ENCODE measurements at regions not wholly inside any gene's neighbourhood (a gene's known extent, or its start where the extent isn't known, plus 50 kb on each side); places are given as distances from the start of the nearest gene placed in this dataset.
A peak's percentile ranks its signal among the peaks of the same experiment; 100 is the strongest.
"Not testable (repeated sequence)": the region's sequence is repeated elsewhere in the genome, so short reads cannot be mapped to it uniquely, and the experiment has no call there.

DNA sequence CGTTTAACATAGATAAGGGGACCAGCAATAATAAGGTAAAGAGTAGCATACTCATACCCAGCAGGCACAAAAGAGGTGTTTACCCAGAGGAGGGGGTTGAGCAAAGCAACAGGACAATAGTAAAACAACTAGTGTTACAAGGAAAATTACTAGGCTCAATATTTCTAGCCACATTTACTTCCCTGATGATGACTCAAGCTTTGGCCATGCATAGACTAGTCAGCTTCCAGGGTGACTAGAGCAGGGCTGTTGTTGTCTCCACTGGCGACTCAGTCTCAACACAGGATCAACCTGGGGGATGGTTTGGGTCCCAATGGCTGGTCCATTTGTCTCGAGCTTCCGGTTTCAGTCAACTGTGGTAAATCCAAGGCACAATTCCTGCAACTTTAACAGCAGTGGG, 217.7 kb upstream of the KCND2 start:
- DNase-seq: no peak

DNA sequence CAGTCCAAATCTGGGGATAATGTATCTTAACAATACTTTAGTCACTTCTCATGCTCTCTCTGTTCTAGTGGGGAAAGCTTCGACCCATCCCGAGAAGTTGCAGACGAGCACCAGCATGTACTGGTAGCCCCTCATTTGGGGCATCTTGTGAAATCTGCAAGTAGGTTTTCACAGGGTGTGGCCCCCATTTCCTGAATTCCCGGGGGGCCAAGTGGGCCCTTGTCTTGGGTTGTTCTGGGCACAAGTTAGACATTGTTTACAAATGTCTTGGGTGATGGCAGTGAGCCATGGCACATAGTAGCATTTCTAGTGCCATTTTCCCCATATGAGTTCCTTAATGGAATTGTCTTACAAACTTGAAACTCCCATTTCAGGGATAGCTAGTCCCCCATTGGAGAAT, 216.7 kb upstream of the KCND2 start:
- no peak for DNase-seq

DNA sequence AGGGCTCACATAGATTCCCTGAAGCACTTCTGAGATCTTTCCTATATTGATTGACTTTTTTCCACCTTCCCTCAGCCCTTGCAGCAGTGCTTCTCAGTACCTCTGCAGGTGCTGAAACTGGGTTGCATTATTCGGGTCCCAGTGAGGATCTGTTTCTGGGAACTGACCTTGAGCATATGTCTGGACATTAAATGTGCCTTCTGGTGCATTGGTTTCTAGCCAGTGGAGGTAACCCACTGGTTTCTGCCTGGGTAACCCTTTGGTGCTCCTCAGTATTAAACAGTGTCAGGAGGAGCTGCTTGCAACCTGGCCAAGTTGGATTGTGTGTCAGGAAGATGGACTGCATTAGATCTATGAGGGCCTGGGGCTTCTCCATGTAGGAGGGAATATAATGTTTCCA, 213.3 kb upstream of the KCND2 start:
- DNase-seq: no peak

- no peak for DNase-seq
These were observed 212.7 kb upstream of the KCND2 start for GRCh38 chr7:120060281-120060680.

GRCh38 chr7:120060875-120061274, 212.1 kb upstream of the KCND2 start:
- DNase-seq: no peak

GRCh38 chr7:120064565-120064964, 208.4 kb upstream of the KCND2 start:
- no peak for DNase-seq

GRCh38 chr7:120066898-120067297, 206.1 kb upstream of the KCND2 start:
- DNase-seq: not testable (repeated sequence)

DNA sequence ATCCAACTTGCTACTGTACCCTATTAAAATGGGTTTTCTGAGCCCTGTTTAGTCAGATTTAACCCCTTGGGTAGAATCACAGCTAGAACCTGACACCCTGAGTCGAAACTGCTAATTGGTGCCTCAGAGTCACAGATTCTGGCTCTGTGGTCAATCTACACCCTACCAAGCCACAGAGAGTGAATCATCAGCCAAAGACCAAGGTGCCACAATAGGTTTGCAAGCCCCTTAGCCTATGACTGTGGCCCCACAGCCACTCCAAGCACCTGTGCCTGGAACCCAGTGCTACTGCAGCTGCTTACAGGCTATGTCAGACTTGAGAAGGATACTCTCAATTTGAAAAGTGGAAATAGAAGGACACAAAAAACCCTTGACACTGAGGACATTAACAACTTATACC, 202.8 kb upstream of the KCND2 start:
- DNase-seq: no peak

- DNase-seq: no peak
These were observed 195.2 kb upstream of the KCND2 start for GRCh38 chr7:120077777-120078176.

DNA sequence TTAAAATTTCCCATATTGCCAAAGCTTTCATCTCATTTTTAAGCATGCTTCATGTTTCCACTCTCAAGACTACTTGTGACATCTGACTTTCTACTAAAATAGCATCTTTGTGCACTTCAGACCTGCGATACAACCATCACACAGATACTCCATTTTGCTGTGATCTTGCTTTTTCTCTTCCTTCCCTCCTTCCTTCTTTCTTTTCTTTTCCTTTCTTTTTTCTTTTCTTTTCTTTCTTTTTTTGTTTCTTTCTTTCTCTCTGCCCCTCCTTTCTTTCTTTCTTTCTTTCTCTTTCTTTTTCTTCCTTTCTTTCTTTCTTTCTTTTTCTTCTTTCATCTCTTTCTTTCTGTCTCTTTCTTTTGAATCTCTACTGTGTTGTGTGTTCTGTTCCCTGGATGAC, 194.0 kb upstream of the KCND2 start:
- no peak for DNase-seq

GRCh38 chr7:120079704-120080103, 193.3 kb upstream of the KCND2 start:
- no peak for DNase-seq

GRCh38 chr7:120086468-120086867, 186.5 kb upstream of the KCND2 start:
- DNase-seq: not testable (repeated sequence)

- DNase-seq: no peak
These were observed 183.0 kb upstream of the KCND2 start for GRCh38 chr7:120089968-120090367.

DNA sequence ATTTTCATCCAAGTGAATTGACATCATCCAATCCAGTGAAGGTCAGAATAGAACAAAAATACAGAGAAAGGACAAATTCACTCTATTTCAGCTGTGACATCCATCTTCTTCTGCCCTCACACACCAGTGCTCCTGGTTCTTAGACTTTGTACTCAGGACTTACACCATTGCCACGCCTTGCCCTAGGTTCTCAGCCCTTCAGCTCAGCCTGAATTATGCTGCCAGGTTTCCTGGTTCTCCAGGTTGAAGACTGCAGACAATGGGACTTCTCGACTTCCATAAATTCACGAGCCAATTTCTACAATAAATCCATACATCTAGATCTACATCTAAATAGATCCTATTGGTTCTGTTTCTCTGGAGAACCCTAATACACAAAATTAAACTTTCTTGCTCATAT, 181.2 kb upstream of the KCND2 start:
- DNase-seq: no peak

- no peak for DNase-seq
These were observed 176.0 kb upstream of the KCND2 start for GRCh38 chr7:120097020-120097419.

- no peak for DNase-seq
These were observed 175.2 kb upstream of the KCND2 start for GRCh38 chr7:120097774-120098173.

GRCh38 chr7:120108376-120108775, 164.6 kb upstream of the KCND2 start:
- DNase-seq: peak; percentile 11

DNA sequence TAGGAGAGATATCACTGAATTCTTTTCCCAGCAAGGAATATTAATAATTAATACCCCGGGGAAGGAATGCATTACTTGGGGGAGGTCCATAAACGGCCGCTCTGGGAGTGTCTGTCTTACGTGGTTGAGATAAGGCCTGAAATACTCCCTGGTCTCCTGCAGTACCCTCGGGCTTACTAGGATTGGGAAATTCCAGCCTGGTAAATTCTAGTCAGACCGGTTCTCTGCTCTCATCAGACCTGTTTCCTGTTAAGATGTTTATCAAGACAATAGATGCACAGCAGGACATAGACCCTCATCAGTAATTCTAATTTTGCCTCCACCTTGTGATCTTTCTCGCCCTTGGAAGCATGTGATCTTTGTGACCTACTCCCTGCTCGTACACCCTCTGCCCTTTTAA, 162.8 kb upstream of the KCND2 start:
- no peak for DNase-seq

GRCh38 chr7:120114626-120115025, 158.3 kb upstream of the KCND2 start:
- no peak for DNase-seq

- DNase-seq: no peak
These were observed 149.4 kb upstream of the KCND2 start for GRCh38 chr7:120123528-120123927.

GRCh38 chr7:120131096-120131839, 141.7 kb upstream of the KCND2 start:
- no peak for DNase-seq

GRCh38 chr7:120138497-120138896, 134.5 kb upstream of the KCND2 start:
- no peak for DNase-seq

- no peak for DNase-seq
These were observed 116.5 kb upstream of the KCND2 start for GRCh38 chr7:120156476-120156875.

- no peak for DNase-seq
These were observed 112.8 kb upstream of the KCND2 start for GRCh38 chr7:120160166-120160565.

DNA sequence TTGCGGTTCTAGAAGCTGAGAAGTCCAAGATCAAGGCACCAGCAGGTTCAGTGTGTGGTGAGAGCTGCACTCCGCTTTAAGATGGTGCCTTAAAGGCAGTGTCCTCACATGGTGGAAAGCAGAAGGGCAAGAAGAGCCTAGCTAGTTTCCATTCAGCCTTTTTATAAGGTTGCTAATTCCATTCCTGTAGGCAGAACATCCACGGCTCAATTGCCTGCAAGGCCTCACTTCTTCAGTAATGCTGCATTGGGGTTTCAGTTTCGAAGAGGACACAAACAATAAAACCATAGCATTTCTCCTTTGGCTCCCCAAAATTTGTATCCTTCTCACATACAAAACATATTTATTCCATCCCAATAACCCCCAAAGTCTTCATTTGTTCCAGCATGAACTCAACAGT, 109.5 kb upstream of the KCND2 start:
- DNase-seq: no peak
